ENCODE measurements at regions not wholly inside any gene's neighbourhood (a gene's known extent, or its start where the extent isn't known, plus 50 kb on each side); places are given as distances from the start of the nearest gene placed in this dataset.

GRCh38 chr19:27775395-27775794, 1437.6 kb downstream of the UQCRFS1 start:
- no peak for ATAC-seq
- H3K27ac ChIP-seq = no peak overlapping the region
- WGBS, 2 donors = 96 to 98% methylated on average over 6 of the region's 6 CpGs
- no peak for DNase-seq
- H3K36me3 ChIP-seq = peaks cover 0 to 49% (median 0%) of the 10 kb centered on the region in 9 donors
- intact Hi-C loops (cut with DNase I) = no loop called here
- no peak for TF ChIP-seq CTCF (IDR thresholded peaks at IDR 0.05)
- no peaks in the 10 kb centered on the region for H3K27me3 ChIP-seq
- peaks cover 0 to 48% (median 0%) of the 10 kb centered on the region in 11 donors for H3K9me3 ChIP-seq
- H3K4me3 ChIP-seq = no peak overlapping the region
- no peaks in the 10 kb centered on the region for H3K4me1 ChIP-seq

- H3K27me3 ChIP-seq = no peaks in the 10 kb centered on the region
- 91 to 92% methylated on average over 7 of the region's 7 CpGs for WGBS, 2 donors
- H3K4me1 ChIP-seq = no peaks in the 10 kb centered on the region
- TF ChIP-seq CTCF (IDR thresholded peaks at IDR 0.05) = peak in 4 of 9 donors; percentile 2 to 33 (median 12)
- H3K9me3 ChIP-seq = peaks cover 0 to 53% (median 0%) of the 10 kb centered on the region in 11 donors
- peaks cover 0 to 49% (median 0%) of the 10 kb centered on the region in 9 donors for H3K36me3 ChIP-seq
- no peak overlapping the region for H3K4me3 ChIP-seq
- no peak overlapping the region for H3K27ac ChIP-seq
- intact Hi-C loops (cut with DNase I) = no loop called here
- ATAC-seq (no peak), DNase-seq (no peak)
Observed at GRCh38 chr19:27774827-27775226, 1438.1 kb downstream of the UQCRFS1 start.

- H3K9me3 ChIP-seq = peaks cover 0 to 58% (median 0%) of the 10 kb centered on the region in 11 donors
- intact Hi-C loops (cut with DNase I) = no loop called here
- H3K27me3 ChIP-seq = no peaks in the 10 kb centered on the region
- TF ChIP-seq CTCF (IDR thresholded peaks at IDR 0.05) = no peak
- H3K27ac ChIP-seq = no peak overlapping the region
- H3K36me3 ChIP-seq = peaks cover 0 to 49% (median 0%) of the 10 kb centered on the region in 9 donors
- H3K4me1 ChIP-seq = no peaks in the 10 kb centered on the region
- H3K4me3 ChIP-seq = no peak overlapping the region
- ATAC-seq (no peak), DNase-seq (no peak)
- WGBS, 2 donors = 95 to 97% methylated on average over 10 of the region's 10 CpGs
Observed at GRCh38 chr19:27774337-27774736, 1438.6 kb downstream of the UQCRFS1 start.

GRCh38 chr19:27773318-27774094, 1439.4 kb downstream of the UQCRFS1 start:
- no peak for ATAC-seq
- no peak for TF ChIP-seq CTCF (IDR thresholded peaks at IDR 0.05)
- Histone ChIP-seq H3K9me3 (peaks cover 0 to 66% (median 0%) of the 10 kb centered on the region in 11 donors), H3K4me3 (no peak overlapping the region), H3K27ac (no peak overlapping the region), H3K4me1 (no peaks in the 10 kb centered on the region), H3K27me3 (no peaks in the 10 kb centered on the region), H3K36me3 (peaks cover 0 to 45% (median 0%) of the 10 kb centered on the region in 9 donors)
- WGBS, 2 donors = 84% methylated on average over 11 of the region's 11 CpGs
- no peak for DNase-seq
- intact Hi-C loops (cut with DNase I) = no loop called here

All from heart right ventricle (tissue), 16 donors.